DMS114 treated with DMSO at 0.1 percent for 48 hours (cell line): ENCODE measurements at regions not wholly inside any gene's neighbourhood (a gene's known extent, or its start where the extent isn't known, plus 50 kb on each side); places are given as distances from the start of the nearest gene placed in this dataset.
"Not testable (repeated sequence)": the region's sequence is repeated elsewhere in the genome, so short reads cannot be mapped to it uniquely, and the experiment has no call there.

ENCODE experiments used
- DNase-seq: peaks from one replicate; lab custom pipeline; 2025; ENCODE audit not compliant: unreplicated experiment; lab: John Stamatoyannopoulos, UW

- DNase-seq, result not testable (repeated sequence)
Measured at GRCh38 chr16:86738322-86738721, 160.0 kb downstream of the FOXL1 start.

GRCh38 chr16:86739178-86739577 is 160.8 kb downstream of the FOXL1 start:
- no peak for DNase-seq

- no peak for DNase-seq
Measured at GRCh38 chr16:86739808-86740207, 161.5 kb downstream of the FOXL1 start.

- DNase-seq, result no peak
Measured at GRCh38 chr16:86740298-86740697, 161.9 kb downstream of the FOXL1 start.

DNA sequence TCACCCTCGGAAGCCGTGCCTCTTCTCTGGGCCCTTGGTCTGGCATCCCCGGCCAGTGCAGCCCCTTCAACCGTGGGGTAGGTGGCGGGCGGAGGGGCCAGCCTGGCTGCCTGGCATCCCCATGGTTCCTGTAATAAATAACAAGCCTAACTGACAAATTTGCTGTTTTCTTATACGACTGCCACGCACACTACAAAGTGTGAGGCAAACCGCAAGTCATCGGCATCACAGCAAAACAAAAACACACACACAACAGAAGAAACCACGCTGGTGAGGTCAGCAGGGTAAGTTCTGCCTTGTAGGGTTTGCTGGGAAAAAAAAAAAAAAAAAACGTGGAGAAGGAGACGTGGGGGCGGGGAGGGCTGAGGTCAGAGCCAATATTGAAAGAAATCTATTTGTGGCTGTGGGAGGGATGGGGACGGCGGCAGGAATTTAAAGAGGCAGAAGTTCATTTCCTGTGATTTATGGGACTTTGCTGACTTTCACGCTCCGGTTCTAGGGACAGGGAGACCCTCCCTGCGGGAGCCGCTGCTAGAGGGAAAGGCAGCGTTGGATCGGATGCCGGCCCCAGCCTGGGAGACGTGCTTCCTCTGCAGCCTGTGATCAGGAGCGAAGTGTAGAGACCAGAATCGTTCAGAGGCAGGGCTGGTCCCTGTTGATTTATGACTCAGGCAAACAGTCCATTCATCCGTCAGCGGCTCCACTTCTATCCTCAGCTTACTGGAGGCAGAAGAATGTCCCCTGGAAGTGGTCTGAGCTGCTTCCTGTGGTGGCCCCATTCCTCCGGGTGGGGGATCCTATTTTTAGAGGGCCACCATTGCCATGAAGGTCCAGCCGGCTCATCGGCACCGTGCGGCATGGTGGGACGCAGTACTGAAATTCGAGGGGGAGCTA is 162.8 kb downstream of the FOXL1 start:
- DNase-seq, result no peak

- no peak for DNase-seq
Measured at GRCh38 chr16:86747761-86748160, 169.4 kb downstream of the FOXL1 start.

DNA sequence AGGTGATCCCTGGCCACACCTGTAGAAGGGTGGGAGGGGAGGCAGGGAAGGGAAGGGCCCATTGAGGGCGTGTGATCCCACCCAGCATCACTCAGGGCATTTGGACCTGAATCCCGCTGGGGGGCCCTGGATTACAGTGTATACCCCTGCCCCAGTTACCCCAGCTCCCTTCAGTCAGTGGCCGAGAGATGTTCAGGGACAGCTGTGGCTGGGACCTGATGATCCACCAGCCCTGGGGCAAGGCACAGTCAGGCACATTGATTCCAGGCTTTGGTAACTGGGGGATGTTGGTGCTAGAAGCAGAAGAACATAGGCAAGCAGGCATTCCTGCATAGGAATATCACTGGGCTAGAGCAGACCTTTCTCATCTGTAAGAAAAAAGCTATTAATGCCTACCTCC is 170.3 kb downstream of the FOXL1 start:
- no peak for DNase-seq

DNA sequence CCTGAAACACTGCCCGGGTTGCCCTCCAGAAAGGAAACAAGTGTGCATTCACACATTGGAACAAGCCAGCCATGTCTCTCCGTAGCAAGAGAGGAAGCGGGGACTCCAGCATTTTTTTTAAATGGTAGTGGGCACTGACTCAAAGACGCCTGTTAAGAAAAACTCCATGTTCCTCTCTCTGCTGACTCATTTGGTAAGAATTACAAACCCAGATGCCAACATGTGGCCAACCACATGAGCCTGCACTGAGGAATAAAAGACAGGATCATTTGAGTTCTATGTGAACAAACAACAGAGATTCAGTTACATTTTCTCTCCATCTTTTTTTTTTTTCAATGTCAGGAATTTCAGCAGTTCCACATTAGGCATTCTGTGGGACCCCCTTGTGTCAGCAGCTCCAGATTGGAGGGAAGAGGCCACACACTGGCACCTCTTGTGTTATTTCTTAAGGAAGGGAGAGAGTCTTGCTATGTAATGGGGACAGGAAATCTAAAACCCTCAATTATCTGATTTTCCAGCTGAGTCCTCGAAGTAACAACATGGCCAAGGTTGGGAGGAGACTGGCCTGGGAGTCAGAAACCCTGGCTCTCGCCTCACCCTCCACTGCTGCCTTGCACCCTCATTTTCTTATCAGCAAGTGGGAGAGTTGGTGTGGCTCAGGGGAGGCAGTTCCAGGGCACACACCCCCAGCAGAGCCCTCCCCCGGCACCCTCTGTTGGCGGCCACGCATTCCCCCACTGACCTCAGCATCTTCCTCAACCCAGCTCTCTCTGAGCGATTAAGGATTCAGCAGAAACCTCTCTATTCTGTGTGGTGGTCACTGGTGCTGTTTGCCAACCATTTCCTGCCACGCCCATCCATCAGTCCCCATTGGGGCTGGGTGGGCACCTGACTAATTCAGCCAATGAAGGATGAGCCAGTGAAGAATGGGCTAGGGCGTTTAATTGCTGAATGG is 173.0 kb downstream of the FOXL1 start:
- DNase-seq, result no peak

GRCh38 chr16:86752582-86753175 is 174.3 kb downstream of the FOXL1 start:
- no peak for DNase-seq

GRCh38 chr16:86753399-86753798 is 175.1 kb downstream of the FOXL1 start:
- no peak for DNase-seq

DNA sequence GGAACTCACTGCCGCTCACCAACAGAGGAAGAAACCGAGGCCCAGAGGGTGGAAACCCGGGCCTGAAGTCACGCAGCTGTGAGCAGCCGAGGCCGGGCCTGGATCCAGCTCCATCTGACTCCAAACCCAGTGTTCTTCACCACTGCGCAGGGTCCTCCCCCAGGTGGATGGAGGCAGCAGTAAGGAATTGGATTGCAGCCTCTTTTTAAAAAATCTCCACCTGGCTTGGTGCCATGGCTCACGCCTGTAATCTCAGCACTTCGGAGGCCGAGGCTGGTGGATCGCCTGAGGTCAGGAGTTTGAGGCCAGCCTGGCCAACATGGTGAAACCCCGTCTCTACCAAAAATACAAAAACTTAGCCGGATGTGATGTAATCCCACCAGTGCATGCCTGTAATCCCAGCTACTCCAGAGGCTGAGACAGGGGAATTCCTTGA is 177.2 kb downstream of the FOXL1 start:
- DNase-seq, result no peak

DNA sequence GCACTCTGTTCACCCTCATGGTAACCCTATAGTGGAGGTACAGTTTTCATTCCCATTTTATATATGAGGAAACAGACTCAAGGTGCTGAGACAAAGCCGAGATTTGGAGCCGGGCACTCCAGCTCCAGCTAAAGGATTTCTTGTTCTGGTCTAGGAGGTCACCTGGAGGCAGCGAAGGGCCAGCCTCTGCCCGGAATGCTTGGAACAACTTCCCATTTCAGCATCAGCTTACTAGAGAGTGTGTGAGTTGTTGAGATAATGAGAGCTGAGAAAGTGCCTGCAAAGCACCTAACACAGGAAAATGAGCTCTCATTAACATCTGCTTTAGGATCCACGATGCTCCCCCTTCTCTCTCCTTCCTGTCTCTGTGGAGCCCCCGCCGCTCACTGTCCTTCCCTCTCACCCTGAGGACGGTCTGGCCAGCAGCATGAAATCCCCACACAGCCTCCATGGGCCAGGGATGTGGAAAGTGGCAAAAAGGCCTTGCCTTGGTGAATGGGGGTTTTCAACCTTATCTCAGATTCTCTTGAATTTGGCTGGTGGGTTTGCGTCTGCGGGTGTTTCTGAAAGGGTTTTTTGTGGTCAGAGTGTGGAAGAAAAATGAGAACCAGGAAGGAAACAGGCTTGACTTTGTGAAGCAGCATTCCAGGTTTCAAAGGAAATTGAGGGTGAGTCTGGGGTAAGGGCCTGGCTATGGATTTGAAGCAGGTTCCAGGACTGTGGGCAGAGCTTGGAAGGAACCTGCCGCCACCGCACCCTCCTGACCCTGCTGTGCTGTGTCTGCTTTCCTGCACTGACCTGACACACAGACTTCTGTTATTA is 178.7 kb downstream of the FOXL1 start:
- DNase-seq, result no peak

DNA sequence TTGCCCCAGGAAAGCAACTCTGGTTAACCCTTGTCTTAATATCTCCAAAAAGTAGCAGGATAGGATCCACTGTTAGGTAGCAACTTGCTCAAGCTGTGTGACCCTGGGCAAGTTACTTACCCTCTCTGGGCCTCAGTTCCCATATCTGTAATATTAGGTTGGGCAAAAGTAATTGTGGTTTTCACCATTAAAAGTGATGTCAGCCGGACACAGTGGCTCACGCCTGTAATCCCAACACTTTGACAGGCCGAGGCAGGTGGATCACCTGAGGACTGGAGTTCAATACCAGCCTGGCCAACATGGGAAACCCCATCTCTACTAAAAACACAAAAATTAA is 179.3 kb downstream of the FOXL1 start:
- DNase-seq, result no peak

DNA sequence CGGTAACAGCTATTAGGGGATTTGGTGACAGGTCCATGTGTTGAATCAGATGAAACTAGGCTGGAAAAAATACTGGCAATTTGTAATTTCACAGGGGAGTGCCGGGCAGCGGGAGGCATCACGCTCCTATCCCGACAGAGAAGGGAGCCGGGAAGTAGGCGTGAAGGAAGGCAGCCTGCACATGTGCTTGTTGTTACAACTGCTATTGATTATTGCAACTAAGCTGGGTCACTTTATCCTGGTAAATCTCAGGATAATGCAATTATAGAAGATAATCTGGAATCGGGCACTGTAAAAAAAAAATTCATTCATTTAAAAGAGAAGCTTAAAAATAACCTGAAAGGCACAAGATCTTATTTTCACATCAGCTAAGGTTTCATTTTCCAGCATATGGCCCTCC is 180.6 kb downstream of the FOXL1 start:
- DNase-seq, result no peak

GRCh38 chr16:86761111-86762031 is 183.0 kb downstream of the FOXL1 start:
- DNase-seq, result peak; percentile 43

- no peak for DNase-seq
Measured at GRCh38 chr16:86762095-86762494, 183.7 kb downstream of the FOXL1 start.

DNA sequence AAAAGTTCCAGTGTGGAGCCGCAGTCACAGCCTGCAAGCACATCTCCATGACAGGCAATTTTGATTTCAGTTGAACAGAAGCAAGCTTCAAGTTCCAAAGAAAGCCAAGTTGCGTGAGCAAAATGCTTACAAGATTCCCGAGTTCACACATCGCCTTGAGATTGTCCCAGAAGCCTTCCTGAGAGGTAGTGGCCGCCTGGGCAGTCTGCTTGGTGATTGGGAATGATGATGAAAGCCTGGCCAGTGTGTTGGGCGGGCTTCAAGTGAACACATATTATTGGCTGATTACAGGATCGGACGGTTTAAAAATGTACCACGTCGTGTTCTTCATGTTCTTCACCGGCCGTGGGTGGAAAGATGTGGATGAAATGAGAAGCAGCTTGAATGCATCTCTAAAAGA is 185.5 kb downstream of the FOXL1 start:
- no peak for DNase-seq

- DNase-seq, result no peak
Measured at GRCh38 chr16:86764551-86764950, 186.2 kb downstream of the FOXL1 start.

GRCh38 chr16:86765389-86766026 is 187.2 kb downstream of the FOXL1 start:
- no peak for DNase-seq
